ENCODE measurements at regions not wholly inside any gene's neighbourhood (a gene's known extent, or its start where the extent isn't known, plus 50 kb on each side); places are given as distances from the start of the nearest gene placed in this dataset.
"Not testable (repeated sequence)": the region's sequence is repeated elsewhere in the genome, so short reads cannot be mapped to it uniquely, and the experiment has no call there.

DNA sequence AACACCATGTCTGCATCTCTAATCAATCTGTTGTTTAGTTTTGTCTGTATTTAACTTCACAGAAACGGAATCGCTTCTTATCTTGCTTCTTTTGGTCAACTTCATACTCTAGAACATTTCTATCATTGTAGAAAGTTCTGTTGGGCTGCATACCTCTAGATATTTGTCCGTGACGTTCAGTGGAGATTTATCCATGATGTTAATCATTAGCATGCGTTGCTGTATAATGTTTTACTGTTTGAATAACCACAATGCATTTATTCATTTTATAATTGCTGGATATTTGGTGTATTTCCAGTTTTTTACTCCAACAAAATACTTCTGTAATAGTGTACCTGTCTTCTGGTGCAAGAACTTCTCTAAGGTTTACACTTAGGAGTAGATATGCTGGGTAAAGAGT, 96.2 kb upstream of the GDNF start:
- DNase-seq, result no peak
- Histone ChIP-seq H3K27me3 (ENCODE audit: control insufficient read depth, insufficient read depth) (no peaks in the 10 kb centered on the region), H3K4me3 (ENCODE audit: low read length) (no peak overlapping the region), H3K27ac (ENCODE audit: low read length) (no peak overlapping the region), H3K4me1 (ENCODE audit: control insufficient read depth, insufficient read depth, low read length) (no peaks in the 10 kb centered on the region), H3K9me3 (ENCODE audit: control insufficient read depth, low read length) (peaks cover 2% of the 10 kb centered on the region)
- no peak for ATAC-seq
- WGBS, result 84% methylated on average over 5 of the region's 5 CpGs
- intact Hi-C loops (cut with DNase I), result no loop called here

GRCh38 chr5:37933576-37933975, 93.7 kb upstream of the GDNF start:
- Histone ChIP-seq H3K9me3 (ENCODE audit: control insufficient read depth, low read length) (peaks cover 2% of the 10 kb centered on the region), H3K27me3 (ENCODE audit: control insufficient read depth, insufficient read depth) (no peaks in the 10 kb centered on the region), H3K4me1 (ENCODE audit: control insufficient read depth, insufficient read depth, low read length) (no peaks in the 10 kb centered on the region), H3K27ac (ENCODE audit: low read length) (no peak overlapping the region), H3K4me3 (ENCODE audit: low read length) (no peak overlapping the region)
- intact Hi-C loops (cut with DNase I), result no loop called here
- WGBS, result 63% methylated on average over 7 of the region's 7 CpGs
- ATAC-seq (no peak), DNase-seq (no peak)

GRCh38 chr5:37932450-37932849, 92.6 kb upstream of the GDNF start:
- intact Hi-C loops (cut with DNase I), result no loop called here
- DNase-seq, result peak in 2 of 3 donors; percentile 39 to 74
- 61% methylated on average over 3 of the region's 3 CpGs for WGBS

DNA sequence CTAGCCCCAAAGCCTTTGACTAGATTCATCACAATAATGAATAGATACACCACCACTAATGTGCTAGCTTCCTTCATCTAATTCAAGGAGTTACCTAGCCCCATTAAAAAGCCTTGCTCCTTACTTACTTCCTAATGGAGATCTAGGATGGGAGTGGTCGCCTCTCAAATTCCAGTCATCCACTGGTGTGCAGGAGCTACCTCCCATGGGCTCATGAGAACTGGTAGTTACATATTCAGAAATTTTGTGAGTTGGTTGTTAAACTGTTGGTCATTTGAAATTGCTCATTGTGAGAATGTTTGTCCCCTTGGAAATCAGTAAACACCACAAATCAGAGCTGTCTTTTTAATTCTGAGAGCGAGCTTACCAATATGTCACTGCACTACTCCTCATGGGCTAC, 91.7 kb upstream of the GDNF start:
- Histone ChIP-seq H3K4me1 (ENCODE audit: control insufficient read depth, insufficient read depth, low read length) (no peaks in the 10 kb centered on the region), H3K27me3 (ENCODE audit: control insufficient read depth, insufficient read depth) (no peaks in the 10 kb centered on the region), H3K27ac (ENCODE audit: low read length) (no peak overlapping the region), H3K4me3 (ENCODE audit: low read length) (no peak overlapping the region), H3K9me3 (ENCODE audit: control insufficient read depth, low read length) (no peaks in the 10 kb centered on the region)
- DNase-seq, result no peak
- ATAC-seq, result no peak
- 94% methylated on average over 2 of the region's 2 CpGs for WGBS
- intact Hi-C loops (cut with DNase I), result no loop called here

More at GRCh38 chr5:37932450-37932849, 92.6 kb upstream of the GDNF start:
- Histone ChIP-seq H3K4me3 (ENCODE audit: low read length) (no peak overlapping the region), H3K9me3 (ENCODE audit: control insufficient read depth, low read length) (no peaks in the 10 kb centered on the region), H3K27ac (ENCODE audit: low read length) (no peak overlapping the region), H3K4me1 (ENCODE audit: control insufficient read depth, insufficient read depth, low read length) (no peaks in the 10 kb centered on the region), H3K27me3 (ENCODE audit: control insufficient read depth, insufficient read depth) (no peaks in the 10 kb centered on the region)
- ATAC-seq, result peak in 1 of 2 donors; percentile 46

DNA sequence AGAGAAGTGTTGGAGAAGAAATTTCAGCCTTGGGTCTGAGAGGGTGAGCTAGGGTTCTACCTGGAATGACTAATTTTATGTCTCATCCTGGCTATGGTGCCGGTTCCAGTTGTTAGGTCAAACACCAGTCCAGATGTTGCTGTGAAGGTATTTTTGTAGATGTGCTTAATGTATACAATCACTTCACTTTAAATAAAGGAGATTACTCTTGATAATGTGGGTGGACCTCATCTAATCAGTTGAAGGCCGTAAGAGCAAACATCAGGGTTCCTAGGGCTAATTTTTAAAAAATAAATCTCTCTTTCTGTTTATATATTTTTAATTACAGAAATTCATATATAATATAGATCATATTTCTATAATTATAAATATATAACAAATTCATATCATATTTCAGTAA, 90.5 kb upstream of the GDNF start:
- ATAC-seq (no peak), DNase-seq (no peak)
- H3K9me3 ChIP-seq (ENCODE audit: control insufficient read depth, low read length), result no peaks in the 10 kb centered on the region
- H3K27ac ChIP-seq (ENCODE audit: low read length), result no peak overlapping the region
- H3K4me3 ChIP-seq (ENCODE audit: low read length), result no peak overlapping the region
- no peaks in the 10 kb centered on the region for H3K4me1 ChIP-seq (ENCODE audit: control insufficient read depth, insufficient read depth, low read length)
- intact Hi-C loops (cut with DNase I), result no loop called here
- no peaks in the 10 kb centered on the region for H3K27me3 ChIP-seq (ENCODE audit: control insufficient read depth, insufficient read depth)
- WGBS, result 93% methylated on average over 2 of the region's 2 CpGs

GRCh38 chr5:37929791-37930190, 90.0 kb upstream of the GDNF start:
- intact Hi-C loops (cut with DNase I), result no loop called here
- Histone ChIP-seq H3K27me3 (ENCODE audit: control insufficient read depth, insufficient read depth) (no peaks in the 10 kb centered on the region), H3K27ac (ENCODE audit: low read length) (no peak overlapping the region), H3K4me1 (ENCODE audit: control insufficient read depth, insufficient read depth, low read length) (no peaks in the 10 kb centered on the region), H3K4me3 (ENCODE audit: low read length) (no peak overlapping the region), H3K9me3 (ENCODE audit: control insufficient read depth, low read length) (no peaks in the 10 kb centered on the region)
- ATAC-seq, result no peak
- 82% methylated on average over 6 of the region's 6 CpGs for WGBS
- no peak for DNase-seq

- WGBS, result 78% methylated on average over 2 of the region's 4 CpGs
These were observed 87.9 kb upstream of the GDNF start for GRCh38 chr5:37927753-37928152.

DNA sequence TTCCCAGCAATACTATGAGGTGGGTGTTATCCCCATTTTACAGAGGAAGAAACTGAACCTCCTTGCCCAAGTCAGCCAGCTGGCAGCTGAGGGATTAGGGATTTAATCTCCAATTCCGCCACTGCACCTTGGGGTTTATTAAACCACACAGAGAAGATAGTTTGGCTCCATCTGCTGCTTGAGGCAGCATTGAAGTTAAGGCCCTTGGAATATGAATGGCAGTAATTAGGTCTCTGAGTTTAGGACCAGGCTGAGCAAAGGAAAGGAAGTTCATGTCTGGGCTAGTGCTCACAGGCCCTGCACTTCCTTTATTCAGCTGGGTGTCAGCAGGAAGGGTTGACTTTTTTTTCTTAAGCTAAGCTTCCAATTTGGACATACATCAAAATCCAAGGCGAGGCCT, 86.9 kb upstream of the GDNF start:
- no peak for DNase-seq
- 74% methylated on average over 2 of the region's 2 CpGs for WGBS
- H3K27me3 ChIP-seq (ENCODE audit: control insufficient read depth, insufficient read depth), result no peaks in the 10 kb centered on the region
- H3K27ac ChIP-seq (ENCODE audit: low read length), result no peak overlapping the region
- no peak for ATAC-seq
- no peak overlapping the region for H3K4me3 ChIP-seq (ENCODE audit: low read length)
- H3K9me3 ChIP-seq (ENCODE audit: control insufficient read depth, low read length), result no peaks in the 10 kb centered on the region
- intact Hi-C loops (cut with DNase I), result no loop called here
- no peaks in the 10 kb centered on the region for H3K4me1 ChIP-seq (ENCODE audit: control insufficient read depth, insufficient read depth, low read length)

More at GRCh38 chr5:37927753-37928152, 87.9 kb upstream of the GDNF start:
- H3K4me1 ChIP-seq (ENCODE audit: control insufficient read depth, insufficient read depth, low read length); H3K27ac ChIP-seq (ENCODE audit: low read length); ATAC-seq; H3K4me3 ChIP-seq (ENCODE audit: low read length); H3K9me3 ChIP-seq (ENCODE audit: control insufficient read depth, low read length); H3K27me3 ChIP-seq (ENCODE audit: control insufficient read depth, insufficient read depth); DNase-seq; intact Hi-C loops (cut with DNase I): not testable (repeated sequence)

- Histone ChIP-seq H3K4me3 (ENCODE audit: low read length) (no peak overlapping the region), H3K4me1 (ENCODE audit: control insufficient read depth, insufficient read depth, low read length) (no peaks in the 10 kb centered on the region), H3K9me3 (ENCODE audit: control insufficient read depth, low read length) (no peaks in the 10 kb centered on the region), H3K27ac (ENCODE audit: low read length) (no peak overlapping the region), H3K27me3 (ENCODE audit: control insufficient read depth, insufficient read depth) (no peaks in the 10 kb centered on the region)
- DNase-seq (no peak), ATAC-seq (no peak)
- WGBS, result 66% methylated on average over 1 of the region's 1 CpG
- intact Hi-C loops (cut with DNase I), result no loop called here
These were observed 81.6 kb upstream of the GDNF start for GRCh38 chr5:37921452-37921851.

GRCh38 chr5:37918424-37918823, 78.6 kb upstream of the GDNF start:
- no peak overlapping the region for H3K4me3 ChIP-seq (ENCODE audit: low read length)
- no peaks in the 10 kb centered on the region for H3K4me1 ChIP-seq (ENCODE audit: control insufficient read depth, insufficient read depth, low read length)
- H3K27ac ChIP-seq (ENCODE audit: low read length), result no peak overlapping the region
- ATAC-seq, result peak; percentile 93 to 95
- WGBS, result 10% methylated on average over 1 of the region's 1 CpG
- intact Hi-C loops (cut with DNase I), result no loop called here
- no peaks in the 10 kb centered on the region for H3K27me3 ChIP-seq (ENCODE audit: control insufficient read depth, insufficient read depth)
- H3K9me3 ChIP-seq (ENCODE audit: control insufficient read depth, low read length), result no peaks in the 10 kb centered on the region
- DNase-seq, result peak in 1 of 3 donors; percentile 16

- DNase-seq, result no peak
- Histone ChIP-seq H3K4me3 (ENCODE audit: low read length) (no peak overlapping the region), H3K4me1 (ENCODE audit: control insufficient read depth, insufficient read depth, low read length) (no peaks in the 10 kb centered on the region), H3K27ac (ENCODE audit: low read length) (no peak overlapping the region), H3K9me3 (ENCODE audit: control insufficient read depth, low read length) (no peaks in the 10 kb centered on the region), H3K27me3 (ENCODE audit: control insufficient read depth, insufficient read depth) (no peaks in the 10 kb centered on the region)
- intact Hi-C loops (cut with DNase I), result no loop called here
- 86% methylated on average over 5 of the region's 5 CpGs for WGBS
- no peak for ATAC-seq
These were observed 76.7 kb upstream of the GDNF start for GRCh38 chr5:37916525-37916924.

DNA sequence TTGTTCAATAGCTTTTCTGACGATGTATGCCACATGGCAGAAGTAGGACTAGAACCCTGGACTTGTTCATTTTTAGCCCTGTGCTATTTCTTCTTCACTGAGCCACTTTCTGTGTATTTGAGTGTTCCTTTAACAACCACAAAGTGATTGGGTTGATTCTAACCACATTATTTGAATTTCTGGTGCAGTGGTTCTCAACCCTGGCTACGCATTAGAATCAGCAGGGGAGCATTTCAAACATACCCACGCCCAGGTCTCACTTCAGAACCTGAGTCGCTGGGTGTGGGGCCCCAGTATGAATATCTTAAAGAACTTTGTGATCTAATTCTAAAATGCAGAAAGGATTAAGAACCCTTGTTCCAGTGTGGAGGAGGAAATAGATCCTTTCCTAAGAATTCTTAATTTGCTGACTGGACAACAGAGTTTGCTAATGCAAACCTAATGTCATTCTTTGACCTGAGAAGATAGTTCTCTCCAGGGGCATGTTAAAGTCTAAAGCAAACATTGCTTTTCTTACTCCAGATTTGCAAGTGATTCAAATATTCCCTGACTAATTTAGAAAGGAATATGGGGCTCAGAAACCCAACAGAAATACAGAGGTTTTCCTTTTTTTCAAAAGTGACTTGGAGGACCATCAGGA, 75.4 kb upstream of the GDNF start:
- no peak for ATAC-seq
- no peaks in the 10 kb centered on the region for H3K9me3 ChIP-seq (ENCODE audit: control insufficient read depth, low read length)
- no peaks in the 10 kb centered on the region for H3K27me3 ChIP-seq (ENCODE audit: control insufficient read depth, insufficient read depth)
- H3K4me3 ChIP-seq (ENCODE audit: low read length), result no peak overlapping the region
- no peak overlapping the region for H3K27ac ChIP-seq (ENCODE audit: low read length)
- 86% methylated on average over 4 of the region's 4 CpGs for whole genome bisulfite sequencing
- intact Hi-C loops (cut with DNase I), result no loop called here
- H3K4me1 ChIP-seq (ENCODE audit: control insufficient read depth, insufficient read depth, low read length), result no peaks in the 10 kb centered on the region
- no peak for DNase-seq
